Activated naive CD8-positive, alpha-beta T cell treated with anti-CD3 and anti-CD28 coated beads, Interleukin-2, amount 50 U/mL, for 24 hours (primary cell): ENCODE measurements at regions not wholly inside any gene's neighbourhood (a gene's known extent, or its start where the extent isn't known, plus 50 kb on each side); places are given as distances from the start of the nearest gene placed in this dataset.

ENCODE experiments used
- ATAC-seq: fragments of 150-1000 bp; cut with Tn5 transposase; one replicate; pipeline ENCODE4 v1.10.0; 2021
- DNase-seq: peaks from one replicate; pipeline ENCODE4 v3.0.0; 2021
- H3K27ac Mint-ChIP-seq: one replicate; pipeline ENCODE4 v1.8.0; 2021; ENCODE audit warnings: mild to moderate bottlenecking, mixed read lengths
- H3K27me3 Mint-ChIP-seq: one replicate; pipeline ENCODE4 v1.8.0; 2021; ENCODE audit warnings: mixed read lengths
- H3K36me3 Mint-ChIP-seq: one replicate; pipeline ENCODE4 v1.8.0; 2021; ENCODE audit warnings: low read depth, mixed read lengths
- H3K4me1 Mint-ChIP-seq: one replicate; pipeline ENCODE4 v1.8.0; 2021; ENCODE audit warnings: mixed read lengths
- H3K4me3 Mint-ChIP-seq: one replicate; pipeline ENCODE4 v1.8.0; 2021; ENCODE audit warnings: mild to moderate bottlenecking, moderate library complexity, mixed read lengths
- H3K9me3 Mint-ChIP-seq: one replicate; pipeline ENCODE4 v1.8.0; 2021; ENCODE audit warnings: mixed read lengths

DNA sequence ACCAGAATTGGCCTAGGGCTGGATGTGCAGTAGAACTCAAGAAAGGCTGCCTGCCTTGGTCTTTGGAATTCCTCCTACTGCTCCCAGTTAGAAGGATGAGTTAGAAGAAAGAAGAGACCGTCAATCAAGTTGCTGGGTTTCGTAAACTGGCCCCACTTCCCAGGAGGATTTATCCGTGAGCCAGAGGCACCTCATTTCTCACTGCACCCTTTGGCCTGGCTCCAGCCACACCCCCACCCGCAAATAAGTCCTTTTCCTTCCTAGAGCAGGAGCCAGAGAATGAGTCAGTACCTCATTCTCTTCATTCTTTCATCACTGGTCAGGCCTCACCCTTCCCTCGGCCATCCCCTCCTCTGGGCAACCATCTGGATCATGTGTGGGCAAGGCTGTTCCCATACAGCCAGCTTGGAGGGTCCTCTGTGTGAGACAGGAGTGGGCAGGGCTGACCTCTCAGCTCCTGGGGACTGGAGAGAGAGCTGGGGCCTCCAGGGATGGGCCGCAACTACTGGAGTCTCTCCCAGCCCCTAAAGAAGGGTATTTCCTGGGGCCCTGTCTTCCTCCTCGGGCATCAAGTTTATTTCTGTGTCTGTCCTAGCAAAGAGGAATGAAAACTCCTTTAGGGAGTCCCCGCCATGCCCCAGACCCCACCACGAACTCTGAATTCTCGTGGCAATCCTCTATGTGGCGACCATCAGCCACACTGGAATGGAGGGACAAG, 87.2 kb upstream of the DUSP5 start:
- peaks cover 1% of the 10 kb centered on the region for H3K36me3 Mint-ChIP-seq
- DNase-seq (no peak), ATAC-seq (no peak)
- no peaks in the 10 kb centered on the region for H3K9me3 Mint-ChIP-seq
- H3K4me3 Mint-ChIP-seq, result no peak overlapping the region
- peaks cover 11% of the 10 kb centered on the region for H3K27me3 Mint-ChIP-seq
- H3K27ac Mint-ChIP-seq, result no peak overlapping the region
- H3K4me1 Mint-ChIP-seq, result peaks cover 67% of the 10 kb centered on the region

DNA sequence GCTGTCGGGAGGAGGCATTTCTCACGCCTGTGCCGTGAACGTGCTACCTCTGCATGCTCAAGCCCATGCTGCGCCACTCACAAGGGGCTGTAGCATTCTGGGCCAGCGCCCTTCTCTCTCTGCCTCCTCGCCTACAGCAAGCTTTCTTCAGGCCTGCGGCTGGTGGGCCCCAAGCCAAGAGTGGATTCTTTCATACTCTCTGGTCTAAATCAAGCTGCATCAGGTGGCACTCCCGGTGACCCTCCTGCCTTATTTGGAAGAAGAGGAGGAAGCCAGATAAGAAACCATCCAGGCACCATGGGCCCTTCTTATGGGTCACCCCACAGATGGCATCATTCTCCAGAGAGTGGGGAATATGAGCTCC, 86.7 kb upstream of the DUSP5 start:
- DNase-seq, result no peak
- no peak for ATAC-seq
- H3K4me3 Mint-ChIP-seq, result no peak overlapping the region
- peaks cover 8% of the 10 kb centered on the region for H3K27me3 Mint-ChIP-seq
- no peaks in the 10 kb centered on the region for H3K9me3 Mint-ChIP-seq
- peak overlapping the region; percentile 11 for H3K27ac Mint-ChIP-seq
- H3K36me3 Mint-ChIP-seq, result peaks cover 1% of the 10 kb centered on the region
- peaks cover 72% of the 10 kb centered on the region for H3K4me1 Mint-ChIP-seq

DNA sequence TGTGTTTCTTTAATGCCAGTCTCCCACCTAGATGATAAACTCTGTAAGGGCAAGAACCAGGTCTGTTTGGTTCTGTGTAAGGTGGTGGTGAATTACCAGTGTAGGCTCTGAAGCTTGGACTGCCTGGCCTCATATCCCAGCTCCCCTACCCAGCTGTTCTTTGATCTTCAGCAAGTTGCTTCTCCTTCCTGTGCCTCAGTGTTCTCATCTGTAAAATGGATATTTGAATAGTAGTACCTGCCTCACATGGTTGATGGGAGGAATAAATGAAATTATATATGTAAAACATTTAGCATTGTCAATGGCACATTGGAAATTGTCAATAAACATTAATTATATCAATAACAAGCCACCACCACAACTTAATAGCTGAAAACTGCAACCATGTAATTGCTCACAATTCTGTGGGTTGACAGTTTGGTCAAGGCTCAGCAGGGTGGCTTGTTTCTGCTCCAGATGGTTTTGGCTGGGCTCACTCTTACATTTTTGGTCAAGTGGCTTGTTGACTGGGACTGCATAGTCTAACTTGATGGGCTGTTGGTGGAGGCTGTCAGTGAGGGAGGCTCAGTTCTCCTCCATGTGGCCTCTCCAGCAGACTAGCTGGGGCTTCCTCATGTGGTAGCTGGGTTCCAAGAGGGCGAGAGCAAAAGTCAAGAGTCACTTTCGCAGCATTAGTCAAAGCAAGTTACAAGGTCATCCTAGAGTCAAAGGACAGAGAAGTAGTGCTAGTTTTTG, 84.5 kb upstream of the DUSP5 start:
- Mint-ChIP-seq H3K27me3 (no peaks in the 10 kb centered on the region), H3K4me1 (peaks cover 85% of the 10 kb centered on the region), H3K9me3 (no peaks in the 10 kb centered on the region), H3K36me3 (peaks cover 1% of the 10 kb centered on the region), H3K4me3 (no peak overlapping the region), H3K27ac (peak overlapping the region; percentile 88)
- ATAC-seq (no peak), DNase-seq (no peak)

DNA sequence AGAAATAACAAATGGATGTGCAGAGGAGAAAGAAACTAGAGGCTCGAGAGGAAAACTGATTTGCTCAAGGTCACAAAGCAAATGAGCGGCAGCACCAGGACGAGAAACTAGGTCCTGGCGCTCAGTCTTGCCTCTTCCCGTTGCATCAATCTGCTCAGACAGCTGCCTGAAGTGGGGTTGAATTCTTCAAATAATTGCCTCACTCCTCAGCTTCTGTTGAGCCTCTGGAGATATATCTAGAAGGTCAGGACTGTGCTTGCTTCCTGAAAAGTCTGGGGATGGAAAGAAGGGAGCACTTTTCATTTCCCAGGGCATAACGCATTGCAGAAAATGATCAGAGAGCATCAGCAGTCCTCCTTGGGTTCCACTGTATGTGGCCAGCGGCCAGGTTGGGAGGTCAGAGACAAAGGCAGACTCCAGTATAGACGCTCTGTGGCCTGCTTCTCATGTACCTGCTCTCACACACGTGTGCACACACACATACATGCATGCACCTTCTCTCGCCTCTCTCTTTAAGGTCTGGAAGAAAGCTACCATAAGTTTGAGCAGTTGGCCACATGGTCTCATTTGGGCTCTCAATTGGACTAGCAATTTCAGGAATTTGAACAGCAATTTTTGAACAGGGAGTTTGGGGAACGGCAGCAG, 83.7 kb upstream of the DUSP5 start:
- DNase-seq (no peak), ATAC-seq (peak; percentile 9)
- H3K27me3 Mint-ChIP-seq, result no peaks in the 10 kb centered on the region
- H3K4me1 Mint-ChIP-seq, result peaks cover 83% of the 10 kb centered on the region
- H3K27ac Mint-ChIP-seq, result peak overlapping the region; percentile 88
- H3K36me3 Mint-ChIP-seq, result peaks cover 1% of the 10 kb centered on the region
- H3K4me3 Mint-ChIP-seq, result peak overlapping the region; percentile 32
- no peaks in the 10 kb centered on the region for H3K9me3 Mint-ChIP-seq

DNA sequence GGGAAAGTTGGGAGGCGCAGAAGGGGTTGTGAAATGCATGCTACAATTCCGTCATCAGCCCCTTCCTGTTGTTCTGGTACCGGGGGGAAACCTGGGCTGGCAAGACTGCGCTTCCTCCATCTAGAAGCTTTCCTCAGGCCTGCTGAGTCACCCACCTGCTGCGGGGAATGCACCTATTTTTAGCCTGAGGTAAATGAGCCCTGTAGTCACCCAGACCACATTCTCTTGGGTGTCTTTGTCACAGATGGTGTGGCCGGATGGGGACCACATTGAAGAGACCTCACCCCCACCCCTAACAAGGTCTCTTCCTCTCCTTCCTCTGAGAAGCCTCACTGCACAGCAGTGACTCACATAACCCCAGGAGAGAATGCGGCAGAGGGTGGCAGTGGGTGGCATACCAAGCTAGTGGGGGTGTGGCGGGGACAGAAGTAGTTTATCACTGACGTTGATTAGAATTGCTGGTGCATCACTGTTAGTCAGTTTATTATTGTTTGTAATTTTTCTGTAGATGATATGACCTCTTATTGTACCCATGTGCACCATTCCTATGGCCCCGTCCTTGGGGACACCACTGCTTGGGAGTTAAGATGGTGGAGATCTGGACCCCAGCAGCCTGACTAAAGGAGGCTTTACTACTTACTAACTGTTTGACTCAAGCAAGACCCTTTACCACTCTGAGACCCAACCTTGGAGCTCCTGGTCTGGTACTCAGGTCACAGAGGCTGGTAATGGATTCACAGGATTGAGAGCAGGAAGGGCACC, 83.0 kb upstream of the DUSP5 start:
- Mint-ChIP-seq H3K4me3 (peak overlapping the region; percentile 32), H3K27me3 (peaks cover 2% of the 10 kb centered on the region), H3K27ac (peak overlapping the region; percentile 88), H3K4me1 (peaks cover 86% of the 10 kb centered on the region), H3K36me3 (peaks cover 1% of the 10 kb centered on the region), H3K9me3 (no peaks in the 10 kb centered on the region)
- DNase-seq, result peak; percentile 85
- peak; percentile 97 for ATAC-seq

DNA sequence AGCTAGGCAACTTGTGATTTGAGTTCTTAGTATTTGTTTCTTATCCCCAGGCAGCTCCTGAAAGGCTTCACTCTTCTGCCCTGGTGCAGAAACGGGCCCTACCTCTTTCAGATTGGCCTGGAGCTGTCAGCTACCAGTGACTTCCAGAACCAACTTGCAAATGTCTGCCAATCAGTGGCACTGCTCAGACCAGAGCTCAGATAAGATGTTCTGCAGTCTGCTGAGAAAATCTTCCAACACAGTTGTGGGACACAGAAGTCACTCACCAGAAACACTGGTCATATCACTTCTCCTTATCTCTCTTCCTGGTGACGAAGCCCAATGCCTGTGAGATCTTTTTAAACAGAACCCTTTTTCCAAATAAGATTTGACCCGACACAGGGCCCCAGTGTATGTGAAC, 81.9 kb upstream of the DUSP5 start:
- H3K4me1 Mint-ChIP-seq, result peaks cover 87% of the 10 kb centered on the region

DNA sequence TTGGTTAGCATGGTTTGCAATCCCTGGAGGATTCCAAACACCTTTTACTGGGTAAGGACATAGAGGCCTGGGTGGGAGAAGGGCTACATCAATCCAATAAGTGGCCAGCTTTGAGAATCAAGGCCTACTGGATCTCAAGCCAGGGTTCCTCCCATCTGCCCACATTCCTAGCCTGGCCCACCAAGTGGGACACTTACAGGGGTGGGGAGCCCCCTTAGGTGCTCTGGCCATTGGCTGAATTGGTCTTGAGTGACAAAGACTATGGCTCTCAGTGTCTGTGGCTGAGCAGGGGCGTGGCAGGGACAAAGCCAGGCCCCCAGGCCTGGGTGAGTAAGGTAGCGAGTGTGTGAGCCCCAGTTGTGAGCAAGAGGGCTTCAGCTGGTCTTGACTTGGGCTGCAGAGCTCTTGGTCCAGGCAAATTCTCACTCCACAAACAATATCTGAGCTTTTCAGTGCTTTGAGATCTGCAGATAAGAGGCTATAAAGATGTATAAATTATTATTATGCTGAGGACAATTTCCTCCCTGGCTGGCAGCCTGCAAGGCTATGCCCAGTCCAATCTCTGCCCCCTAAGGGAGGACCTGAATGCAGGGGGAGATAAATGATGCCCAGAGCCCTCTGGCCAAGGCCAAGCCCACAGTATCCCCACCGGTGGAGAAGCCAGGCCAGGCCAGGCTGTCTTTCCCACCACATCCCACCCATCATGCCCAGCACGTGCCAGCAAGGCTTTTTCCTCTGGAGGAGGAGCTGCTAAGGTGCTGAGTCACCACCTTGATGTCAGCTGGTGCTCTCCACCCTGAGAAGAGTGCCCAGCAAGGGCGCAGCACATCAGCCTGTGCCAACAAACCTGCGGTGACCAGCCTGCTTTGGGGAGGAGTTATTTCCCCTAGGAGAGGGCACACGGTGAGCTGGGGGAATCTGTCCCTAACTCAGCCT, 80.7 kb upstream of the DUSP5 start:
- ATAC-seq, result no peak
- Mint-ChIP-seq H3K27me3 (peaks cover 8% of the 10 kb centered on the region), H3K36me3 (peaks cover 1% of the 10 kb centered on the region), H3K27ac (no peak overlapping the region), H3K9me3 (no peaks in the 10 kb centered on the region), H3K4me1 (peaks cover 89% of the 10 kb centered on the region), H3K4me3 (no peak overlapping the region)
- no peak for DNase-seq

More for the DNA sequence above, 81.9 kb upstream of the DUSP5 start:
- H3K9me3 Mint-ChIP-seq, result no peaks in the 10 kb centered on the region
- peak overlapping the region; percentile 3 for H3K4me3 Mint-ChIP-seq
- DNase-seq (no peak), ATAC-seq (no peak)
- H3K36me3 Mint-ChIP-seq, result peaks cover 1% of the 10 kb centered on the region
- peak overlapping the region; percentile 37 for H3K27ac Mint-ChIP-seq
- H3K27me3 Mint-ChIP-seq, result peaks cover 2% of the 10 kb centered on the region

DNA sequence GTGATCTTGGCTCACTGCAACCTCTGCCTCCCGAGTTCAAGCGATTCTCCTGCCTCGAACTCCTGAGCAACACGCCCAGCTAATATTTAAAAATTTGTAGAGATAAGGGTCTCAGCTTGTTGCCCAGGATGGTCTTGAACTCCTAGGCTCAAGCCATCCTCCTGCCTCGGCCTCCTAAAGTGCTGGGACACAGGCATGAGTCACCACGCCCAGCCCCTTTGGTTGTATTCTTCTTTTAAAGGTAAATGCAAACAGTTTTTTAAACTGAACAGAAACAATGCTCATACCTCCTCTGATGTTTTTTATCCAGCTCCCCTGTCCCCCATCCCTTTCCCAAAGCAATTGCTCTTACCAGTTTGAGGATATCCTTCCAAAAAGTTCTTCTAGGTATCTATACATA, 79.5 kb upstream of the DUSP5 start:
- DNase-seq (no peak), ATAC-seq (no peak)
- Mint-ChIP-seq H3K27me3 (peaks cover 9% of the 10 kb centered on the region), H3K4me1 (peaks cover 80% of the 10 kb centered on the region), H3K4me3 (no peak overlapping the region), H3K9me3 (no peaks in the 10 kb centered on the region), H3K36me3 (no peaks in the 10 kb centered on the region), H3K27ac (no peak overlapping the region)

DNA sequence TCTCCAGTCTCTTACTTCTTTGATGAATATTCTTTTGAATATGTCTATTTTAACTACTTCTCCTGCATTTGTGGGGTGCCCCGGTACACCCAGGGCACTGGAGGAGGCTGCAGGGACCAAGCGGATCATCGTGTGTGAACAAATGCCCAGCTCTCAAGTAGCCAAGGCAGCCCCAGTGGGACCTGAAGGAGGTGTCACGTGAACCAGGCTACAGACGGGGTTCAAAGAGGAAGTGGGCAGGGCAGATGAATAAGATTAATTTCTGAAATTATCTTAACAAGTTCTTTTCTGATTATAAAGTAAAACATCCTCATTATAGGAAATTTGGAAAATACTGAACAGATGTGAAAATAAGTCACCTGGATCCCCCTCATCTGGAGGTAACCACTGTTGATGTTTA, 78.4 kb upstream of the DUSP5 start:
- Mint-ChIP-seq H3K9me3 (no peaks in the 10 kb centered on the region), H3K36me3 (no peaks in the 10 kb centered on the region)

DNA sequence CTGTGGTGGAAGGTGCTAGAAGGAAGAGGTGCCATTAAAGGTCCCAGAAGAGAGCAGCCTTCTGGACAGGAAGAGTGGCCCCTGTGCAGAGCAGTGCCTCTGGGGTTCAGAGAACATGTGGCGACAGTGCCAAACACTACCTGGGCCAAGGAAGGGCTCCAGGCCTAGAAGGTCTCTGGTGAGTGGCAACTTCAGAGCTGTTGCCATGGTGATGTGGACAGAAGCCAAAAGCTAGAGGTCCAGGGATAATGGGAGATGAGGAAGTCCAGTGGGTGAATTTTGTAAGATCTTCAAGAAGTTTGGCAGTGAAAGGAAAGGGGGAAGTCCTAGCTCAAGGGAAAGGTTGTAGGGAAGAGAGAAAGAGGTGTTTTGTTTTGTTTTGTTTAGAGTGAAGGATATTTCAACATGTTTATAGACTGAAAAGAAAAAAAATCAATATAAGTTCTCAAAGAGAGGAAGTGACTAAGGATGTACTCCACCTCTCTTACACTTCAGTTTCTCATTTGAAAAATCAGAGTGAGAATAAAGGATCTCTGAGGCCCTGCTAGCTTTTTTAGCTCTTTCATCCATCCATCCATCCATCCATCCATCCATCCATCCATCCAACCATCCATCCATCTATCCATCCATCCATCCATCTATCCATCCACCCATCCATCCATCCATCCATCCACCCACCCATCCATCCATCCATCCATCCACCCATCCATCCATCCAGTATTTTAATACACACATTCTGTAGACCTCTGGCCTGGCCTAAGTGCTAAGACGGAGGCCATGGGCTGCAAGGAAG, 77.1 kb upstream of the DUSP5 start:
- Mint-ChIP-seq H3K9me3 (peaks cover under 1% of the 10 kb centered on the region), H3K4me3 (no peak overlapping the region), H3K27me3 (peaks cover 9% of the 10 kb centered on the region), H3K27ac (peak overlapping the region; percentile 66), H3K36me3 (no peaks in the 10 kb centered on the region), H3K4me1 (peaks cover 76% of the 10 kb centered on the region)
- no peak for DNase-seq
- ATAC-seq, result no peak

More for the DNA sequence above, 78.4 kb upstream of the DUSP5 start:
- H3K4me3 Mint-ChIP-seq, result no peak overlapping the region
- ATAC-seq (no peak), DNase-seq (no peak)
- H3K27me3 Mint-ChIP-seq, result peaks cover 9% of the 10 kb centered on the region
- no peak overlapping the region for H3K27ac Mint-ChIP-seq
- H3K4me1 Mint-ChIP-seq, result peaks cover 78% of the 10 kb centered on the region

DNA sequence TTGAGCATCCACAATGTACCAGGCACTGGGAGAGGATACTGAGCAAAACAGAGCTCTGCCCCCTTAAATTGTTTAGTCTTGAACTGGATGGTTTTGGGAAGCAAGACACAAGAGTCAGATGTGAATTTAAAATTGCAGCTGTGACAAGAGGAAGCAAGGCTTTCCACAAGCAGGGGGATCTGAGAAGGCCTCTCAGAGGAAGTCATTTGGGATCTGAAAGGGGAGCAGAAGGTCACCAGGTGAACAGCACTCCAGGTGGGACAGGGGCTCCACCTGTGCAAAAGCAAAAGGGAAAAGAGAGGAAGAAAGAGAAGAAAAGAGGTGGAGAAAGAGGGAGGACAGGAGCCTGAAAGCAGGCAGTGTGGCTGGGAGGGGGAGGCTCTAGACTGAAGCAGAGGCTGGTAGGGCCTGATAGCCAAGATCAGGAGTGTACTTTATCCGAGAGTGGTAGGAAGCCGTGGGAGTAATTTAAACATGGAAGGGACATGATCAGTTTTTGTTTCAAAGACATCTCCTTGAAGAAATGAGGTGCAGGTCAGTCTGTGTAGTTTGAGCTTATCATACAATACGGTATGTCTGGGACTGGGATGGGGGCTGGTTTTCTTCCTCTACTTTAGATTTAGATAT, 76.1 kb upstream of the DUSP5 start:
- Mint-ChIP-seq H3K4me3 (no peak overlapping the region), H3K4me1 (peaks cover 76% of the 10 kb centered on the region), H3K27ac (peak overlapping the region; percentile 15)

DNA sequence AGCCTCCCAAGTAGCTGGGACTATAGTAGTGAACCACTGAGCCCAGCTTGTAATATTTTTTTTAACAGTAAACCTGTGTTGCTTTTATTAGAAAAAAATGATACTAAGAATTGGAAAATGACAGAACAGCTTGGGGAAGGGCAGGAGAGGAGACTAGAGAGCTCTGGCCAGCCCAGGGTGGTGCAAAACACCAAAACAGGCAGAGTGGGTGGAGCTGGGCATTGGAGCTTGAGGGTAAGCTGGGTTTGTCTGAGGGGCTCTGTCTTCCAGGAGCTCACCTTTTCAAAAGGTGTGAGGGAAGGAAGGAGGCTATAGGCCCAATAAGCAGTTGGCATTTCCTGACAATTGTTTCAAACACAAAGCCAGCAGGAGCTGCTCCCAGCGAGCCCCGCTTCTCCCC, 75.2 kb upstream of the DUSP5 start:
- H3K27ac Mint-ChIP-seq, result no peak overlapping the region
- peaks cover 76% of the 10 kb centered on the region for H3K4me1 Mint-ChIP-seq

More for the DNA sequence above, 76.1 kb upstream of the DUSP5 start:
- Mint-ChIP-seq H3K36me3 (no peaks in the 10 kb centered on the region), H3K27me3 (peaks cover 9% of the 10 kb centered on the region), H3K9me3 (peaks cover 3% of the 10 kb centered on the region)
- ATAC-seq, result no peak
- no peak for DNase-seq

DNA sequence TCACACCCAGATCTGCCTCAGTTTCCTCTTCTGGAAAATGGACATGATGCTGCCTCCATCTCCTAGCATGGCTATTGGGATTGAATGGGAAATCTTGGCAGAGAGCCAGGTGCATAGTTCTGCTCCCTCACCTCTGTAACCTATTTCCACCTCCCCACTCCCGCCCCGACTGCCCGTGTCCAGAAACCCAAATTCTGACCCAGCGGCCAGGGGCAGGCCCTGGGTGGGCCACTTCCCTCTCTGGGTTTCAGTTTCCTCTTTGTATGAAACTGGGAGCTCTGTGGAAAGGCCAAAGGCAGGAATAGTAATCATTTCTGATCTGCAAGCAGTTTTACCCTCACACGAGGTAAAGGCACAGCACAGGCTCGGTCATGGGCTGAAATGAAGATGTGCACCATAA, 74.1 kb upstream of the DUSP5 start:
- peaks cover 9% of the 10 kb centered on the region for H3K27me3 Mint-ChIP-seq
- H3K36me3 Mint-ChIP-seq, result no peaks in the 10 kb centered on the region
- peaks cover 81% of the 10 kb centered on the region for H3K4me1 Mint-ChIP-seq
- no peak for DNase-seq
- H3K27ac Mint-ChIP-seq, result no peak overlapping the region
- H3K4me3 Mint-ChIP-seq, result no peak overlapping the region
- no peak for ATAC-seq
- H3K9me3 Mint-ChIP-seq, result peaks cover 3% of the 10 kb centered on the region

More for the DNA sequence above, 75.2 kb upstream of the DUSP5 start:
- no peak overlapping the region for H3K4me3 Mint-ChIP-seq
- H3K9me3 Mint-ChIP-seq, result peaks cover 3% of the 10 kb centered on the region
- peaks cover 9% of the 10 kb centered on the region for H3K27me3 Mint-ChIP-seq
- H3K36me3 Mint-ChIP-seq, result no peaks in the 10 kb centered on the region
- DNase-seq, result no peak
- ATAC-seq, result no peak
